ENCODE measurements at regions not wholly inside any gene's neighbourhood (a gene's known extent, or its start where the extent isn't known, plus 50 kb on each side); places are given as distances from the start of the nearest gene placed in this dataset.

GRCh38 chr16:80012586-80012985 is 412.0 kb upstream of the MAF start:
- peaks cover 2% of the 10 kb centered on the region for H3K4me1 Mint-ChIP-seq (ENCODE audit: unreplicated experiment)
- H3K4me3 Mint-ChIP-seq (ENCODE audit: unreplicated experiment) = no peak overlapping the region
- no peaks in the 10 kb centered on the region for H3K9me3 Mint-ChIP-seq (ENCODE audit: unreplicated experiment)
- no peak for TF ChIP-seq CTCF (IDR thresholded peaks at IDR 0.05)
- H3K27ac Mint-ChIP-seq (ENCODE audit: unreplicated experiment) = no peak overlapping the region
- no peaks in the 10 kb centered on the region for H3K36me3 Mint-ChIP-seq (ENCODE audit: unreplicated experiment)
- no peaks in the 10 kb centered on the region for H3K27me3 Mint-ChIP-seq (ENCODE audit: unreplicated experiment)
- no peak for DNase-seq (ENCODE audit: extremely low spot score, unreplicated experiment)

GRCh38 chr16:80009971-80010659 is 409.6 kb upstream of the MAF start:
- H3K36me3 Mint-ChIP-seq (ENCODE audit: unreplicated experiment) = no peaks in the 10 kb centered on the region
- no peak overlapping the region for H3K4me3 Mint-ChIP-seq (ENCODE audit: unreplicated experiment)
- no peak for DNase-seq (ENCODE audit: extremely low spot score, unreplicated experiment)
- no peak for TF ChIP-seq CTCF (IDR thresholded peaks at IDR 0.05)
- no peaks in the 10 kb centered on the region for H3K27me3 Mint-ChIP-seq (ENCODE audit: unreplicated experiment)
- no peak overlapping the region for H3K27ac Mint-ChIP-seq (ENCODE audit: unreplicated experiment)
- peaks cover 13% of the 10 kb centered on the region for H3K4me1 Mint-ChIP-seq (ENCODE audit: unreplicated experiment)
- no peaks in the 10 kb centered on the region for H3K9me3 Mint-ChIP-seq (ENCODE audit: unreplicated experiment)

- H3K27ac Mint-ChIP-seq (ENCODE audit: unreplicated experiment) = no peak overlapping the region
- peaks cover 13% of the 10 kb centered on the region for H3K4me1 Mint-ChIP-seq (ENCODE audit: unreplicated experiment)
- no peak for TF ChIP-seq CTCF (IDR thresholded peaks at IDR 0.05)
Measured at GRCh38 chr16:80008857-80009256, 408.3 kb upstream of the MAF start.

GRCh38 chr16:80007231-80007630 is 406.7 kb upstream of the MAF start:
- Mint-ChIP-seq H3K36me3 (ENCODE audit: unreplicated experiment) (no peaks in the 10 kb centered on the region), H3K9me3 (ENCODE audit: unreplicated experiment) (peaks cover 9% of the 10 kb centered on the region), H3K27ac (ENCODE audit: unreplicated experiment) (no peak overlapping the region), H3K4me3 (ENCODE audit: unreplicated experiment) (no peak overlapping the region), H3K4me1 (ENCODE audit: unreplicated experiment) (peaks cover 13% of the 10 kb centered on the region), H3K27me3 (ENCODE audit: unreplicated experiment) (no peaks in the 10 kb centered on the region)
- no peak for DNase-seq (ENCODE audit: extremely low spot score, unreplicated experiment)
- TF ChIP-seq CTCF (IDR thresholded peaks at IDR 0.05) = no peak

More at GRCh38 chr16:80008857-80009256, 408.3 kb upstream of the MAF start:
- DNase-seq (ENCODE audit: extremely low spot score, unreplicated experiment) = no peak
- peaks cover 4% of the 10 kb centered on the region for H3K9me3 Mint-ChIP-seq (ENCODE audit: unreplicated experiment)
- no peaks in the 10 kb centered on the region for H3K36me3 Mint-ChIP-seq (ENCODE audit: unreplicated experiment)
- H3K27me3 Mint-ChIP-seq (ENCODE audit: unreplicated experiment) = no peaks in the 10 kb centered on the region
- no peak overlapping the region for H3K4me3 Mint-ChIP-seq (ENCODE audit: unreplicated experiment)

GRCh38 chr16:80006241-80007215 is 406.0 kb upstream of the MAF start:
- DNase-seq (ENCODE audit: extremely low spot score, unreplicated experiment) = no peak
- peaks cover 13% of the 10 kb centered on the region for H3K4me1 Mint-ChIP-seq (ENCODE audit: unreplicated experiment)
- H3K27me3 Mint-ChIP-seq (ENCODE audit: unreplicated experiment) = no peaks in the 10 kb centered on the region
- H3K9me3 Mint-ChIP-seq (ENCODE audit: unreplicated experiment) = peaks cover 9% of the 10 kb centered on the region
- H3K36me3 Mint-ChIP-seq (ENCODE audit: unreplicated experiment) = no peaks in the 10 kb centered on the region
- peak overlapping the region; percentile 35 for H3K27ac Mint-ChIP-seq (ENCODE audit: unreplicated experiment)
- H3K4me3 Mint-ChIP-seq (ENCODE audit: unreplicated experiment) = no peak overlapping the region
- TF ChIP-seq CTCF (IDR thresholded peaks at IDR 0.05) = no peak

All from osteocyte (in vitro differentiated cells).